ENCODE measurements at regions not wholly inside any gene's neighbourhood (a gene's known extent, or its start where the extent isn't known, plus 50 kb on each side); places are given as distances from the start of the nearest gene placed in this dataset.

DNA sequence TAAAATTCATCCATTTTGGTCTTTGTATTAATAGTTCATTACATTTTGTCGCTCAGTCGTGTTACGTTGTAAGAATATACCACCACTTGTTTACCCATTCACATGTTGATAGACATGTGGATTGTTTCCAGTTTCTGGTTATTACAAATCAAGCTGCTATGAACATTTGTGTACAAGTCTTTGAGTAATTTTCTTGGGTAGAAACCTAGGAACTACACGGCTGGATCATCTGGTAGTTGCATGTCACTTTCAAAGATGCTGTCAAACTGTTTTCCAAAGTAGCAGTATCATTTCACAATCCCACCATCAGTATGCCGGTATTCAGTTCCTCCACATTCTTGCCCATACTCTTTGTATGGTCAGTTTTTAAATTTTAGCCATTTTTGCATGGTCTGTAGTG lies 98.0 kb downstream of the GASK1B start:
- TF ChIP-seq, protein P1, sequence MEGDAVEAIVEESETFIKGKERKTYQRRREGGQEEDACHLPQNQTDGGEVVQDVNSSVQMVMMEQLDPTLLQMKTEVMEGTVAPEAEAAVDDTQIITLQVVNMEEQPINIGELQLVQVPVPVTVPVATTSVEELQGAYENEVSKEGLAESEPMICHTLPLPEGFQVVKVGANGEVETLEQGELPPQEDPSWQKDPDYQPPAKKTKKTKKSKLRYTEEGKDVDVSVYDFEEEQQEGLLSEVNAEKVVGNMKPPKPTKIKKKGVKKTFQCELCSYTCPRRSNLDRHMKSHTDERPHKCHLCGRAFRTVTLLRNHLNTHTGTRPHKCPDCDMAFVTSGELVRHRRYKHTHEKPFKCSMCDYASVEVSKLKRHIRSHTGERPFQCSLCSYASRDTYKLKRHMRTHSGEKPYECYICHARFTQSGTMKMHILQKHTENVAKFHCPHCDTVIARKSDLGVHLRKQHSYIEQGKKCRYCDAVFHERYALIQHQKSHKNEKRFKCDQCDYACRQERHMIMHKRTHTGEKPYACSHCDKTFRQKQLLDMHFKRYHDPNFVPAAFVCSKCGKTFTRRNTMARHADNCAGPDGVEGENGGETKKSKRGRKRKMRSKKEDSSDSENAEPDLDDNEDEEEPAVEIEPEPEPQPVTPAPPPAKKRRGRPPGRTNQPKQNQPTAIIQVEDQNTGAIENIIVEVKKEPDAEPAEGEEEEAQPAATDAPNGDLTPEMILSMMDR (conservative IDR thresholded peaks at IDR 0.05; ENCODE audit: control insufficient read depth, insufficient read depth, low read depth, low read length), result no peak
- DNase-seq (ENCODE audit: low read depth), result no peak
- H3K4me3 ChIP-seq (ENCODE audit: control insufficient read depth, low read depth, low read length), result no peak overlapping the region

DNA sequence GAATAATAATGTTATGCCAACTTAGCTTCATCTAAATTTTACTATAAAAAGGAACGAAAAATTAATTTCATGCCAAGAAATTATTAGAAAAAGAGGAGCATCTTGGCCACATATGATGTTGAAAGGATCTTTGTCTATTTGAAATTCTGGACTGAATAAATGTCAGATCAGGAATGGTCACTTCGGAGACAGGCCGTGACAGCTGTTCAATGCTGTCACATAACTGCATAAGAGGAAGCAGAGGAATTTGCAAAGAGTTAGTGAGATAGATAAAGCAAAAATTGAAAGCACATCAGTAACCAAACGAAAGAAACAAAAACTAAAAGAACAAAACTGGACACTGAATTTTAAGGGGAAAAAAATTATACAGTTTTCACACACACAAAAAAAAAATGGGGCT lies 100.9 kb downstream of the GASK1B start:
- TF ChIP-seq, protein P1 (conservative IDR thresholded peaks at IDR 0.05; ENCODE audit: control insufficient read depth, insufficient read depth, low read depth, low read length), result no peak

DNA sequence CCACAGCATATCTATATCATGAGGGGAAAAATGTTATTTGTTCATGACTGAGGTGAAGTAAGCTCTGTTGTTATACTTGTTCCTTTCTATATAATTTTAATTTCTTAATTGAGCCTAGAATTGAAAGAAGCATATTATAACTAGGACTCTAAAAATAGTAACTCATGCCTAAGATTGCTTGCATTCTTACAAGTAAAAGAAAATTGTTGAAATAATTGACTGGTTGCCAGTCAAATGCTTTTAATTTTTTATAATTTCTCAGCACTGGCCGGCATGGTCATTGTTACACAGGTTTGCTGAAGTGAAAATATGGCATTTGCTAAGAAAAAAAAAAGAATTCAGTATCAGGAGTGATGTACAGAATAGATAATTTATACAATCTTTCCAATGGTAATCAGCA lies 104.8 kb downstream of the GASK1B start:
- H3K4me3 ChIP-seq (ENCODE audit: control insufficient read depth, low read depth, low read length), result no peak overlapping the region
- no peak for DNase-seq (ENCODE audit: low read depth)
- TF ChIP-seq, protein P1 (conservative IDR thresholded peaks at IDR 0.05; ENCODE audit: control insufficient read depth, insufficient read depth, low read depth, low read length), result no peak

More for the DNA sequence above, 100.9 kb downstream of the GASK1B start:
- no peak overlapping the region for H3K4me3 ChIP-seq (ENCODE audit: control insufficient read depth, low read depth, low read length)
- DNase-seq (ENCODE audit: low read depth), result no peak

DNA sequence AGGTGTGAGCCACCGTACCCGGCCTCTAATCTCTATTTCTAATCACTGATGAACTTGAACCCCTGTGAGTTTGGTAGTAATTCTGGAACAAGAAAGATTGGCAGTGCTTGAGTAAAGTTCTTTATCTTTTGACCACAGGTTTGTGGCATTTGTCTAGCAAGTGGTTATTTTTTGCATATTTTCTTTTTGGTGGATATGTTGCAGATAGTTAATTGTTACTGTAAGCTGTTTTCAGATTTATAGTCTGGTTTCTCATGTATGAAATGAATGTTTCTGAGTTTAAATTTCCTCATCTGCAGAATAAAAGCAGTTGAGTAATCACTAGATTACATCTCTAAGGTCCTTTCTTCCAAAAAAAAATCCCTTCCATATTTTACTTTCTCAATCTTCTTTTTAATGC lies 105.2 kb downstream of the GASK1B start:
- no peak overlapping the region for H3K4me3 ChIP-seq (ENCODE audit: control insufficient read depth, low read depth, low read length)
- DNase-seq (ENCODE audit: low read depth), result no peak
- TF ChIP-seq, protein P1 (conservative IDR thresholded peaks at IDR 0.05; ENCODE audit: control insufficient read depth, insufficient read depth, low read depth, low read length), result no peak

- DNase-seq (ENCODE audit: low read depth), result no peak
- TF ChIP-seq, protein P1 (conservative IDR thresholded peaks at IDR 0.05; ENCODE audit: control insufficient read depth, insufficient read depth, low read depth, low read length), result no peak
- no peak overlapping the region for H3K4me3 ChIP-seq (ENCODE audit: control insufficient read depth, low read depth, low read length)
These were observed 107.2 kb downstream of the GASK1B start for GRCh38 chr4:158065603-158066002.

GRCh38 chr4:158065176-158065575 lies 107.6 kb downstream of the GASK1B start:
- DNase-seq (ENCODE audit: low read depth), result no peak
- no peak overlapping the region for H3K4me3 ChIP-seq (ENCODE audit: control insufficient read depth, low read depth, low read length)
- TF ChIP-seq, protein P1 (conservative IDR thresholded peaks at IDR 0.05; ENCODE audit: control insufficient read depth, insufficient read depth, low read depth, low read length), result peak; percentile 16

DNA sequence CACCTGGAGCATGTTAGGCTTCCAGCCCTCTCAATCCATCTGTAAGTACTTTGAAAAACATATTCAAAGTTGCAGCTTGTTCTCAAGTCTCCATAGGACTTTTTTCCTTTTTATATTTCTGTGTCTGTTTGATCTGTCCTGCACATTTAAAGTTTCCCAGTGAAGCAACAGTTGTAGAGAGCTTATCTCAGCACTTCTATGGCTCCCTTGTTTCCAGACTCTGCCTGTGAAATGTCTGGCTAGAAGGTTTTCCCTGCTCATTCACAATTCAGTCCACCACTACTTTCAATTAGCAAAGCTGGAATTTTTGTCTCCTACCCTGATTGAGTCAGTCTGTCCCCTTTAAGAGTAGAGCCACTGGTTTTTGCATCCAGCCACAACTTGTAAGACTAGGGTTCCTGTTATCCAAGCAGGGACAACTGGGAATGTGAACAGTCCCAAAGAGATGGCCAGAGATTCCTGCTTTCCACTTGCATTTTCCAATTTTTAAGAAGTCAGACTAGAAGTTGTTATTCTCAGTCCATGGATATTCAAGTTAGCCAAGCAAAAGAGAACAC lies 116.1 kb downstream of the GASK1B start:
- no peak for DNase-seq (ENCODE audit: low read depth)
- TF ChIP-seq, protein P1 (conservative IDR thresholded peaks at IDR 0.05; ENCODE audit: control insufficient read depth, insufficient read depth, low read depth, low read length), result no peak
- H3K4me3 ChIP-seq (ENCODE audit: control insufficient read depth, low read depth, low read length), result no peak overlapping the region
